SH-SY5Y (cell line): ENCODE measurements at regions not wholly inside any gene's neighbourhood (a gene's known extent, or its start where the extent isn't known, plus 50 kb on each side); places are given as distances from the start of the nearest gene placed in this dataset.

Source experiments
- GATA2 ChIP-seq: IDR thresholded peaks from 2 replicates; pipeline ENCODE4 v1.6.1; 2011; ENCODE audit warnings: mild to moderate bottlenecking, low read depth, low read length
- GATA3 ChIP-seq: IDR thresholded peaks from 2 replicates; pipeline ENCODE4 v1.6.1; 2011; ENCODE audit warnings: low read depth, mild to moderate bottlenecking, low read length, moderate library complexity

DNA sequence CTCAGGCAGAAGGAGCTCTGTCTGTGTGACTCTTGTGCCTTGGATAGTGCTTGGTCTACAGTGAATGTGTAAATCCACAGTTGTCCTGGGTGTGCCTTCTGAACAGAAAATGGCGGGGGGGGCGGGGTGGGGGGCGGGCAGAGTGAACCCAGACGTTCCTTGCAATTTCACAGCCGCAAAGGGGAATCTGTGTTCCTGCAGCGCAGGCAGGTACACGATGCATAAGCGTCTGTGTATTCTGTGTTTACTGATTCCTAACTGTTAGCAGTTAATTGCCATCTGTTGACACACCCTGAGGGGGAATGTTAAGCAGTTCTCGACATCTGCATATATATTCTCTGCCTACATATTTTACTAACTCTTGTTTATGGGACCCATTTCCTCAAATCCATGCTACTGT, 123.5 kb upstream of the ZFHX3 start:
- TF ChIP-seq GATA3 (no peak), GATA2 (no peak)

DNA sequence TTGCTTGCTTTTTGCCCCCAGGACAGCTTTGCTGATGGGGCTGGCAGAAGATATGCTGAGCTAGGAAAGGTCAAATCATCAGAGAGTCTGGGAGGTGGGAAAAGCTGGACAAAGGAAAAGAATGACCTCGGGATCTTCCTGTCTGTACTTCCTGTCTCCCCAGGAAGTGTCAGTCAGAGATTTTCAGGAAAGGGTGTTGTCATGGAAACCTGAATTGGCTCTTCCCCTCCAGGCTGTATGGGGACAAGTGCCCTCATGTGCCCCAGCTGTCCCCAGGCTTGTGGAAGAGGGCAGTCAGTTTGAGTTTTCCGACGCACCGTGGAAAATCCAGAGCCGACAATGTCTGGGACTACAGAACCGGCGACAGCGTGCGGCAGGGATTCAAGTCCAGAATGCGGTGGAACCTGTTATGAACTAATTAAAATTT, 122.7 kb upstream of the ZFHX3 start:
- TF ChIP-seq GATA3, result no peak
- no peak for TF ChIP-seq GATA2

- TF ChIP-seq GATA2, result peak; percentile 88
- peak; percentile 90 for TF ChIP-seq GATA3
Measured at GRCh38 chr16:73166947-73167550, 119.1 kb upstream of the ZFHX3 start.

DNA sequence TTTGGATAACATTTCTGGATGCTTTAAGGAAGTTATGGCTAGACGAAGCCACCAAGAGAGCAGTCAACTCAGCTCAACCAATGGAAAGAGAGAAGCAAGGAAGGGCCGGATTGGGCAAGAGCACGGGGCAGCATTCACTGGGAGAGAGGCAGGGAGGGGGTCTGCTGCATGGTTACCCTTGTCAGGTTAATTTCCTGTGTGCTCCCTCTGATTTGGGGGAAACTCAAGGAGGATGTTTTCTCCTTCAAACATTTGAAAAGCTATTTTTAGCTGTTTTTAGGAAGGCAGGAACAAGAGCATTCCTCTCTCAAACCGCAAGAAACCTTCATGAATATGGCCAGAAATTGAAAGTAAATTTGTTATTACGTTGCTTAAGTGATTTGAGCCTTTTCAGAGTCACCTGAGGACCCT, 118.5 kb upstream of the ZFHX3 start:
- no peak for TF ChIP-seq GATA3
- TF ChIP-seq GATA2, result no peak

DNA sequence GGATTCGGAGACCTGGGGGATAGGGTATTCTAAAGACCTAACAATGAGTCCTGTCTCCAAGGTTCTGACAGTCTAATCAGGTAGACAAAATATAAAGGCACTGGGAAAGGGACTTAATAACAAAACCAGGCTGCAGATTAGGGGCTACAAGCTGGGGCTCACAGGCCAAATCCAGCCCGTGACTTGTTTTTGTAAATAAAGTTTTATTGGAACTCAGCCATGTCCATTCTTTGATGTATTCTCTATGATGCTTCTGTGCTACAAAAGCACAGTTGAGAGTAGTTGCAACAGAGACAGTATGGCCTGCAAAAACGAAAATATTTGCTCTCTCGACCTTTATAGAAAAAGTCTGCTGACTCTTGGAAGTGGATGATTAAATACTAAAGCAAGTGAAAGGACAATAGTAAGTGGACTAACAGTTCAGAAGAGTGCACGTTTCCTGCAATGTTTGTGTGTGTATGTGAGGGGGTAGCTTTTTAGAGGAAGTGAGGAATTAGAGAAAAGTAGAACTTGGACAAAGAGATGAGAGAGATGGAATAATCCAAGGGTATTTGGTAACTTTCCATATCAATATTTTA, 115.4 kb upstream of the ZFHX3 start:
- TF ChIP-seq GATA2, result no peak
- TF ChIP-seq GATA3, result no peak

GRCh38 chr16:73161977-73162376, 114.0 kb upstream of the ZFHX3 start:
- no peak for TF ChIP-seq GATA2
- no peak for TF ChIP-seq GATA3

DNA sequence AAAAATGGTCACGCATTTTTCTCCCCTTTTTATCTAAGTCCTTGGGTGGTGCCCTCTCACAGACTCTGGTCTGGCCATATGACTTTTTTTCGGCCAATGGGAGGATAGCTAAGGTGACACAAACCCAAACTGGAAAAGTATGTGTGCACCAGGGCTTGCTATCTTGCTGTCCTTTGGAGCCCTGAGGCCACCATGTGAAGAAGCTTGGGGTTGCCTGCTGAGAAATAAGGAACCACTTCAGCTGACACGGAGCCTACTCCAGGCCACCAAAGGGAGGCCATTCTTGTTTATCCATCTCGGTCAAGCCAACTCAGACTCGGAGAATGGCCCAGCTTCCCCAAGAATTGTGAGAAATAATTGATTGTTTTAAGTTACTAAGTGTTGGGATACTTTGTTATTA, 111.4 kb upstream of the ZFHX3 start:
- no peak for TF ChIP-seq GATA3
- no peak for TF ChIP-seq GATA2

- TF ChIP-seq GATA2 (no peak), GATA3 (no peak)
Measured at GRCh38 chr16:73157861-73158260, 109.9 kb upstream of the ZFHX3 start.

DNA sequence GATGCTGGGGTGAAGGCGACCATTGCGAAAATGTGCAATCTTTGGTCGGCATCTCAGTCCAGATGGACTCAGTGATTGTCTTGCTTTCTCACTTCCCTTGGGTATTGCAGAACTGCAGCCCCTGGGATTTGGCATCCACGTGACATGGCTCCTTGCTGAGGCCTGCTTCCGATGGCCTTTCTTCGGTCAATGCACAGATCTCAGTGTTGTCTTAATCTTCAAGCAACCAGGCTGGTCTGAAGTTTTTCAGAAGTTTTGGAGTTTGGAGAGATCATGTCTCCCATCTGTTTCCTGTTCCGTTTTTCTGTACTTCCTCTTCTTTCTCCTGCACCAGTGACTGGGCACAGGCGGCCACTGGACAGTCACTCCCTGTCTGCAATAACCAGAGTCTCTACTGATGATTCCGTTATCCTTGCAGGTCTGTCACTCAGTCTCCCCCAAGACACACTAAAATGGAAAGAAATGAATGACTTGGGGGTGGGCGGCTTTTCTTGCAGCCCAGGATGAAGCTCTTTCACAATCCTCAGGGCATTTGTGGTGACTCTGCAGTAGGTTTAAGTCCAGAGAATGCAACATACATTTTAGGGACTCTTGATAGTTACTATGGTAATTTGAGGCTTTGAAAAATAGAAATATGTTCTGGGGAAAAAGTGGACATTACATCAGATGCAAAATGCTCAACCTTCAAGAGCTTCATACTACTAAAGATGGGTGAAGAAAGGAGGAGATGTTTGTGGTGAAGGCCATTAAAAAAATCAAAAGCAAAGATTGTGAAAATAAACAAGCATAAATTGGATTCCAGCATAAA, 106.3 kb upstream of the ZFHX3 start:
- TF ChIP-seq GATA3 (no peak), GATA2 (no peak)

DNA sequence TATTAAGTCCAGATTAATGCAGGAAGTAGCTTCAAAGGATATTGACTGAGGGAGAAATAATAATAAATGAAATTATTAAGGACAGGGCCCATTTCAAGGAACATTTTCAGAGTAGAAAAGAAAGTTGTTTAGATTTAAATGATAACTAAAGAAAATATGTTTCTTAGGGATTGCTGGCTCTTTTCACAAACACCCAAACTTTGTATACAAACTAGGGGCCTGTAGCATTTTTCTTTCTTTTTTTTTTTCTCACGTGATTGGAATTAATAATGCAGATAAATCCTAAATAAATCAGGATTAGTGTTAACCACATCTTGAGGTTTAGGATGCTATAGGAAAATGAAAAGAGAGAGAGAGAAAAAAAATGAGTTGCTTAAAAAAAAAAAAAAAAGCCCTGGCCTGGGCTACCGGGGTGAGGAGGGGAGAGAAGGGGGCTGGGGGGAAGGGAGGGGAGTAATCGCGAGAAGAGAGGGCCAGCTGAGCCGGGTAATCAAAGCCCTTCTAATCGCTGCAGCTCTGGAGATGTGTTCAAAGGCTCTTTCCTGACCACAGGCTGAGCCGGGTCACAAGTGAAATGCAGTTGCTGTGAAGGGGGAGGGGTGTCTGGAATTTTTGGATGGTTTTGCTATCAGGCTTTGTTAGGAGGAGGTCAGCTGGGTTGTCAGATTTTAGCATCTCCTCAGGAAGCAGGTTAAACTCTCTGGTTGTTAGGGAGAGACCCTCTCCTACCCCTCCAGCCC, 104.6 kb upstream of the ZFHX3 start:
- TF ChIP-seq GATA2 (no peak), GATA3 (no peak)

- TF ChIP-seq GATA2 (no peak), GATA3 (no peak)
Measured at GRCh38 chr16:73151941-73152340, 104.0 kb upstream of the ZFHX3 start.

- TF ChIP-seq GATA3 (no peak), GATA2 (no peak)
Measured at GRCh38 chr16:73151225-73151624, 103.3 kb upstream of the ZFHX3 start.

- TF ChIP-seq GATA3 (no peak), GATA2 (no peak)
Measured at GRCh38 chr16:73150786-73151185, 102.9 kb upstream of the ZFHX3 start.

DNA sequence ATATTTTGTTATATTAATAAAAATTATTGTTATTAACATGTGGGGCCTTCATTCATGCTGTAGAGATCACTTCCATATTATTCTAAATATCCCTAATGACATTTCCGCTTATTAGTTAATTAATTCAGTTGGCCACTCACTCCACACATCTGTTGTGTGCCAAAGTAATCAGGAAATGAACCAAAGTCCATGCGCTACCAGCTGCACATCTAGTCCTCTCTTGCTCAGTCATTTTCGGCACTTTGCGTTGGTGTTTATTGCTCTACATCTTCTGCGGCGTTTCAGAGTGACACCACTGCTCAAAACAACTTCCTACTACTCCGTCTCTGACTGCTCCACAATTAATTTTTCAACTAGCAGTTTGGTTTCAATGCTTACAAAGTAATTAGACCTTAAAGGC, 101.4 kb upstream of the ZFHX3 start:
- TF ChIP-seq GATA2 (no peak), GATA3 (no peak)
